ENCODE measurements at regions not wholly inside any gene's neighbourhood (a gene's known extent, or its start where the extent isn't known, plus 50 kb on each side); places are given as distances from the start of the nearest gene placed in this dataset.
A peak's percentile ranks its signal among the peaks of the same experiment; 100 is the strongest.

- dilution Hi-C loops (cut with HindIII; ENCODE audit: low sequenced_read_pairs, unreplicated experiment) (no loop called here), intact Hi-C loops (cut with micrococcal nuclease) (no loop called here), in situ Hi-C loops (cut with MboI; ENCODE audit: low sequenced_read_pairs) (no loop called here)
- Histone ChIP-seq H2BK15ac (ENCODE audit: low read depth, low read length) (no peak overlapping the region), H2BK5ac (ENCODE audit: low read depth, low read length, poor library complexity, severe bottlenecking) (no peak overlapping the region), H3K18ac (ENCODE audit: low read depth, low read length) (no peak overlapping the region), H3K27me3 (ENCODE audit: control insufficient read depth, insufficient read depth, low read length) (no peaks in the 10 kb centered on the region), H4K91ac (ENCODE audit: insufficient read depth, low read depth, low read length) (no peak overlapping the region), H4K8ac (ENCODE audit: low read depth in 2 of 2, low read length in 2 of 2) (no peak overlapping the region), H2BK120ac (ENCODE audit: low read depth, low read length) (peak overlapping the region; percentile 0; the same call in 1 of the 2 replicates), H3K9ac (ENCODE audit: low read depth, low read length) (no peak overlapping the region), H3K4ac (ENCODE audit: low read depth, low read length) (no peak overlapping the region), H2BK20ac (ENCODE audit: low read depth, low read length) (0 out of 2 replicates have a peak overlapping the region, but pooled peaks have one; percentile 16), H3K23ac (ENCODE audit: low read depth, low read length) (no peak overlapping the region), H3K56ac (ENCODE audit: extremely low read depth, insufficient read depth, low read length) (no peak overlapping the region), H2AFZ (replicated peaks; ENCODE audit: low read length, poor library complexity) (no peak overlapping the region), H3K79me1 (ENCODE audit: low read depth in 1 of 2, low read length in 2 of 2) (no peaks in the 10 kb centered on the region), H2AK5ac (ENCODE audit: low read depth, low read length) (peak overlapping the region; percentile 73; the same call in 1 of the 2 replicates), H4K20me1 (ENCODE audit: insufficient read depth, low read length) (no peaks in the 10 kb centered on the region), H3K9me1 (ENCODE audit: insufficient read depth, low read length) (peaks cover 6% of the 10 kb centered on the region), H3K9me3 (ENCODE audit: control insufficient read depth, insufficient read depth, low read length) (no peaks in the 10 kb centered on the region), H3K27ac (ENCODE audit: insufficient read depth, low read length) (no peak overlapping the region), H3K36me3 (ENCODE audit: control insufficient read depth, insufficient read depth, low read length) (no peaks in the 10 kb centered on the region), H3K4me3 (ENCODE audit: insufficient read depth, low read depth, low read length) (no peak overlapping the region), H3K4me2 (ENCODE audit: low read depth, low read length) (no peak overlapping the region), H3K14ac (replicated peaks; ENCODE audit: low read depth, low read length) (peak overlapping the region; percentile 68), H3K4me1 (ENCODE audit: control insufficient read depth, insufficient read depth, low read length) (peaks cover 19% of the 10 kb centered on the region), H2AK9ac (replicated peaks; ENCODE audit: low read depth, low read length, poor library complexity) (no peak overlapping the region), H4K5ac (ENCODE audit: low read depth, low read length) (no peak overlapping the region)
- DNase-seq (no peak), ATAC-seq (ENCODE audit: low read depth) (no peak)
- TF ChIP-seq CEBPB (IDR thresholded peaks at IDR 0.05; ENCODE audit: low read depth, low read length) (no peak), FOS (IDR thresholded peaks at IDR 0.05; ENCODE audit: low read depth, low read length) (no peak), MXI1 (IDR thresholded peaks at IDR 0.05; ENCODE audit: borderline replicate concordance, low read depth, low read length) (no peak), NFE2L2 (IDR thresholded peaks at IDR 0.05; ENCODE audit: low read depth, low read length) (no peak), MAFK (IDR thresholded peaks at IDR 0.05; ENCODE audit: low read depth, low read length) (no peak), BHLHE40 (IDR thresholded peaks at IDR 0.05; ENCODE audit: low read depth, low read length) (no peak), USF2 (IDR thresholded peaks at IDR 0.05; ENCODE audit: low read depth, low read length) (no peak), ELK1 (IDR thresholded peaks at IDR 0.05; ENCODE audit: borderline replicate concordance, low read depth, low read length) (no peak), RAD21 (IDR thresholded peaks at IDR 0.05; ENCODE audit: low read length) (no peak), SMC3 (IDR thresholded peaks at IDR 0.05; ENCODE audit: low read depth, low read length) (no peak), POLR2A (IDR thresholded peaks at IDR 0.05; ENCODE audit: low read depth, low read length) (no peak), RFX5 (IDR thresholded peaks at IDR 0.05; ENCODE audit: low read depth, low read length) (no peak), MAZ (IDR thresholded peaks at IDR 0.05; ENCODE audit: borderline replicate concordance, low read depth, low read length) (no peak), RCOR1 (IDR thresholded peaks at IDR 0.05; ENCODE audit: insufficient replicate concordance, low read length) (no peak), CTCF (conservative IDR thresholded peaks at IDR 0.05; ENCODE audit: low read depth, low read length) (no peak), CHD1 (IDR thresholded peaks at IDR 0.05; ENCODE audit: low read depth, low read length) (no peak)
- POLR2A ChIA-PET (ENCODE audit: unreplicated experiment), result no interaction called here
- no TSS peak for BruUV-seq (replicated peaks)
- 80% methylated on average over 1 of the region's 7 CpGs; no CpG with 5 or more reads in 1 of the 2 experiments for WGBS, 2 experiments (ENCODE audit: extremely low coverage in 2 of 2, insufficient read length in 1 of 2)
- CTCF ChIA-PET, result no interaction called here
Observed at GRCh38 chr12:93200291-93200917, 177.3 kb upstream of the NUDT4 start.

Data from IMR-90 (cell line).